GM23338 (cell line): ENCODE measurements at regions not wholly inside any gene's neighbourhood (a gene's known extent, or its start where the extent isn't known, plus 50 kb on each side); places are given as distances from the start of the nearest gene placed in this dataset.

Experiments
- ATAC-seq: fragments of 200-7000 bp; cut with Tn5 transposase; 3 replicates; pipeline ENCODE4 v1.9.1; 2020
- DNase-seq: peaks from one replicate; pipeline ENCODE4 v3.0.0-alpha.2; 2015; ENCODE audit warnings: low spot score
- H2AFZ ChIP-seq: fragments of 200-600 bp; sonication (generic); 2 replicates; pipeline ENCODE4 v1.8.0; 2016; ENCODE audit warnings: antibody characterized with exemption, mild to moderate bottlenecking, moderate library complexity
- H3F3A ChIP-seq: fragments of 200-600 bp; sonication (generic); replicated peaks from 2 replicates; pipeline ENCODE4 v1.8.0; 2017; ENCODE audit warnings: antibody characterized with exemption, mixed run types, low read depth
- H3K27ac ChIP-seq: fragments of 200-600 bp; sonication (generic); 2 replicates; pipeline ENCODE4 v1.6.1; 2016; ENCODE audit warnings: low read depth
- H3K27me3 ChIP-seq: fragments of 200-600 bp; sonication (generic); 2 replicates; pipeline ENCODE4 v1.8.0; 2016; ENCODE audit warnings: mild to moderate bottlenecking, mixed run types, moderate library complexity; ENCODE audit not compliant: insufficient read depth
- H3K36me3 ChIP-seq: fragments of 200-600 bp; sonication (generic); 2 replicates; pipeline ENCODE4 v1.8.0; 2016; ENCODE audit warnings: mild to moderate bottlenecking; ENCODE audit not compliant: insufficient read depth
- H3K4me1 ChIP-seq: fragments of 200-600 bp; sonication (generic); 2 replicates; pipeline ENCODE4 v1.8.0; 2016; ENCODE audit warnings: mild to moderate bottlenecking, moderate library complexity; ENCODE audit not compliant: insufficient read depth
- H3K4me2 ChIP-seq: fragments of 200-600 bp; sonication (generic); 2 replicates; pipeline ENCODE4 v1.7.1; 2017; ENCODE audit warnings: mixed run types
- H3K4me3 ChIP-seq: fragments of 200-600 bp; sonication (generic); 2 replicates; pipeline ENCODE4 v1.6.1; 2016; ENCODE audit warnings: mixed run types
- H3K79me2 ChIP-seq: fragments of 200-600 bp; sonication (generic); replicated peaks from 2 replicates; pipeline ENCODE4 v1.8.0; 2017; ENCODE audit warnings: mild to moderate bottlenecking; ENCODE audit not compliant: insufficient read depth
- H3K9me2 ChIP-seq: fragments of 200-600 bp; sonication (generic); 2 replicates; pipeline ENCODE4 v1.8.0; 2017; ENCODE audit not compliant: insufficient read depth
- H4K20me1 ChIP-seq: fragments of 200-600 bp; sonication (generic); replicated peaks from 2 replicates; pipeline ENCODE4 v1.8.0; 2017; ENCODE audit warnings: mild to moderate bottlenecking; ENCODE audit not compliant: insufficient read depth
- H3K27ac Mint-ChIP-seq: 2 replicates; pipeline ENCODE4 v1.8.0; 2020; ENCODE audit warnings: inconsistent platforms, mild to moderate bottlenecking, moderate library complexity, mixed read lengths
- H3K27me3 Mint-ChIP-seq: 3 replicates; pipeline ENCODE4 v1.8.0; 2022; ENCODE audit warnings: low read depth, mild to moderate bottlenecking, moderate library complexity, mixed read lengths, inconsistent platforms; ENCODE audit not compliant: insufficient read depth, poor library complexity
- H3K36me3 Mint-ChIP-seq: 3 replicates; pipeline ENCODE4 v1.8.0; 2021; ENCODE audit warnings: low read depth, mild to moderate bottlenecking, inconsistent platforms, moderate library complexity, mixed read lengths
- H3K4me1 Mint-ChIP-seq: 3 replicates; pipeline ENCODE4 v1.8.0; 2020; ENCODE audit warnings: mild to moderate bottlenecking, inconsistent platforms, mixed read lengths
- H3K4me3 Mint-ChIP-seq: 3 replicates; pipeline ENCODE4 v1.8.0; 2021; ENCODE audit warnings: moderate library complexity, mild to moderate bottlenecking, inconsistent platforms, mixed read lengths
- H3K9me3 Mint-ChIP-seq: 3 replicates; pipeline ENCODE4 v1.8.0; 2020; ENCODE audit warnings: moderate library complexity, mild to moderate bottlenecking, inconsistent platforms, mixed read lengths
- CTCF ChIP-seq, 2 experiments: fragments of 200-600 bp in 1 of 2; sonication (generic) in 1 of 2; conservative IDR thresholded peaks; 2 replicates each; pipeline versions ENCODE4 v1.5.1 to v1.6.1; 2016 to 2017; ENCODE audit warnings: antibody characterized with exemption in 2 of 2, low read depth in 2 of 2, mild to moderate bottlenecking in 2 of 2, moderate library complexity in 1 of 2
- EZH2 ChIP-seq: fragments of 200-600 bp; sonication (generic); IDR thresholded peaks from one replicate; pipeline ENCODE4 v1.8.0; 2017; ENCODE audit warnings: antibody characterized with exemption, mild to moderate bottlenecking, low read depth; ENCODE audit not compliant: unreplicated experiment
- JUNB ChIP-seq: IDR thresholded peaks from one replicate; pipeline ENCODE4 v1.6.1; 2016; ENCODE audit warnings: antibody characterized with exemption; ENCODE audit not compliant: unreplicated experiment
- STAT1 ChIP-seq: IDR thresholded peaks from one replicate; pipeline ENCODE4 v1.6.1; 2016; ENCODE audit warnings: antibody characterized with exemption; ENCODE audit not compliant: unreplicated experiment
- ZNF331 ChIP-seq: fragments of 250-450 bp; sonication (Bioruptor Pico); IDR thresholded peaks from 2 replicates; pipeline ENCODE4 v1.5.0; 2020; ENCODE audit warnings: low read depth, mild to moderate bottlenecking, moderate library complexity
- TF ChIP-seq, protein P1 (sequence below): fragments of 250-450 bp; sonication (Bioruptor Pico); IDR thresholded peaks from 2 replicates; pipeline ENCODE4 v1.5.0; 2020; ENCODE audit warnings: mild to moderate bottlenecking, moderate library complexity
- TF ChIP-seq, protein P2 (sequence below): IDR thresholded peaks from 2 replicates; pipeline ENCODE4 v1.6.1; 2016; ENCODE audit warnings: antibody characterized with exemption

GRCh38 chr6:90793771-90794170 lies 206.9 kb upstream of the MAP3K7 start (continued):
- TF ChIP-seq, protein P1, sequence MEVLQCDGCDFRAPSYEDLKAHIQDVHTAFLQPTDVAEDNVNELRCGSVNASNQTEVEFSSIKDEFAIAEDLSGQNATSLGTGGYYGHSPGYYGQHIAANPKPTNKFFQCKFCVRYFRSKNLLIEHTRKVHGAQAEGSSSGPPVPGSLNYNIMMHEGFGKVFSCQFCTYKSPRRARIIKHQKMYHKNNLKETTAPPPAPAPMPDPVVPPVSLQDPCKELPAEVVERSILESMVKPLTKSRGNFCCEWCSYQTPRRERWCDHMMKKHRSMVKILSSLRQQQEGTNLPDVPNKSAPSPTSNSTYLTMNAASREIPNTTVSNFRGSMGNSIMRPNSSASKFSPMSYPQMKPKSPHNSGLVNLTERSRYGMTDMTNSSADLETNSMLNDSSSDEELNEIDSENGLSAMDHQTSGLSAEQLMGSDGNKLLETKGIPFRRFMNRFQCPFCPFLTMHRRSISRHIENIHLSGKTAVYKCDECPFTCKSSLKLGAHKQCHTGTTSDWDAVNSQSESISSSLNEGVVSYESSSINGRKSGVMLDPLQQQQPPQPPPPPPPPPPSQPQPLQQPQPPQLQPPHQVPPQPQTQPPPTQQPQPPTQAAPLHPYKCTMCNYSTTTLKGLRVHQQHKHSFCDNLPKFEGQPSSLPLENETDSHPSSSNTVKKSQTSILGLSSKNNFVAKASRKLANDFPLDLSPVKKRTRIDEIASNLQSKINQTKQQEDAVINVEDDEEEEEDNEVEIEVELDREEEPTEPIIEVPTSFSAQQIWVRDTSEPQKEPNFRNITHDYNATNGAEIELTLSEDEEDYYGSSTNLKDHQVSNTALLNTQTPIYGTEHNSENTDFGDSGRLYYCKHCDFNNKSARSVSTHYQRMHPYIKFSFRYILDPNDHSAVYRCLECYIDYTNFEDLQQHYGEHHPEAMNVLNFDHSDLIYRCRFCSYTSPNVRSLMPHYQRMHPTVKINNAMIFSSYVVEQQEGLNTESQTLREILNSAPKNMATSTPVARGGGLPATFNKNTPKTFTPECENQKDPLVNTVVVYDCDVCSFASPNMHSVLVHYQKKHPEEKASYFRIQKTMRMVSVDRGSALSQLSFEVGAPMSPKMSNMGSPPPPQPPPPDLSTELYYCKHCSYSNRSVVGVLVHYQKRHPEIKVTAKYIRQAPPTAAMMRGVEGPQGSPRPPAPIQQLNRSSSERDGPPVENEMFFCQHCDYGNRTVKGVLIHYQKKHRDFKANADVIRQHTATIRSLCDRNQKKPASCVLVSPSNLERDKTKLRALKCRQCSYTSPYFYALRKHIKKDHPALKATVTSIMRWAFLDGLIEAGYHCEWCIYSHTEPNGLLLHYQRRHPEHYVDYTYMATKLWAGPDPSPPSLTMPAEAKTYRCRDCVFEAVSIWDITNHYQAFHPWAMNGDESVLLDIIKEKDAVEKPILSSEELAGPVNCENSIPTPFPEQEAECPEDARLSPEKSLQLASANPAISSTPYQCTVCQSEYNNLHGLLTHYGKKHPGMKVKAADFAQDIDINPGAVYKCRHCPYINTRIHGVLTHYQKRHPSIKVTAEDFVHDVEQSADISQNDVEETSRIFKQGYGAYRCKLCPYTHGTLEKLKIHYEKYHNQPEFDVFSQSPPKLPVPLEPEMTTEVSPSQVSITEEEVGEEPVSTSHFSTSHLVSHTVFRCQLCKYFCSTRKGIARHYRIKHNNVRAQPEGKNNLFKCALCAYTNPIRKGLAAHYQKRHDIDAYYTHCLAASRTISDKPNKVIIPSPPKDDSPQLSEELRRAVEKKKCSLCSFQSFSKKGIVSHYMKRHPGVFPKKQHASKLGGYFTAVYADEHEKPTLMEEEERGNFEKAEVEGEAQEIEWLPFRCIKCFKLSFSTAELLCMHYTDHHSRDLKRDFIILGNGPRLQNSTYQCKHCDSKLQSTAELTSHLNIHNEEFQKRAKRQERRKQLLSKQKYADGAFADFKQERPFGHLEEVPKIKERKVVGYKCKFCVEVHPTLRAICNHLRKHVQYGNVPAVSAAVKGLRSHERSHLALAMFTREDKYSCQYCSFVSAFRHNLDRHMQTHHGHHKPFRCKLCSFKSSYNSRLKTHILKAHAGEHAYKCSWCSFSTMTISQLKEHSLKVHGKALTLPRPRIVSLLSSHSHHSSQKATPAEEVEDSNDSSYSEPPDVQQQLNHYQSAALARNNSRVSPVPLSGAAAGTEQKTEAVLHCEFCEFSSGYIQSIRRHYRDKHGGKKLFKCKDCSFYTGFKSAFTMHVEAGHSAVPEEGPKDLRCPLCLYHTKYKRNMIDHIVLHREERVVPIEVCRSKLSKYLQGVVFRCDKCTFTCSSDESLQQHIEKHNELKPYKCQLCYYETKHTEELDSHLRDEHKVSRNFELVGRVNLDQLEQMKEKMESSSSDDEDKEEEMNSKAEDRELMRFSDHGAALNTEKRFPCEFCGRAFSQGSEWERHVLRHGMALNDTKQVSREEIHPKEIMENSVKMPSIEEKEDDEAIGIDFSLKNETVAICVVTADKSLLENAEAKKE (CRISPR knock-in tag) = no peak

DNA sequence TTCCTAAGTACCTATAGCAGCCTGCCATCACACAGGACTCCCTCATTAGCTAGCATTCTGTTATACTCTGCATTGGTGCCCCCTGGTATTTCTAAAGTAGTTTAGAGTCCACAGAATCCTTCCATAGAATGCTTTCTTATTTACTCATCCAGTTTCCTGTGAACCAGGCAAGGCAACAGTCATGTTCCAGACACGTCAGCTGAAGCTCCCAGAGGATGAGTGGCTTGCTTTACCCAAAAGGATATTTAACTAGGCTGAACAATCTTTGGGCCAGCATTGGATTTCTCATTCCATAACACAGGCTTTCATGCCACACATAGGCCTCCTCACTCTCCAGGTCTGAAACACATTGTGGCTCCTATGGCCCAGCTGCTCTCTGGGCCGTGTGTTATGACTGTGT lies 203.8 kb upstream of the MAP3K7 start:
- Histone ChIP-seq H3K27me3 (no peaks in the 10 kb centered on the region), H3K79me2 (no peaks in the 10 kb centered on the region), H4K20me1 (no peaks in the 10 kb centered on the region), H3K4me1 (peaks cover 27% of the 10 kb centered on the region), H3K4me3 (no peak overlapping the region), H3K4me2 (no peak overlapping the region), H3F3A (no peaks in the 10 kb centered on the region), H3K27ac (no peak overlapping the region), H2AFZ (peak overlapping the region; percentile 80), H3K9me2 (0 out of 2 replicates have a peak, but pooled peaks cover 3% of the 10 kb centered on the region), H3K36me3 (no peaks in the 10 kb centered on the region)
- peaks cover 29% of the 10 kb centered on the region for H3K4me1 Mint-ChIP-seq
- DNase-seq = no peak
- H3K36me3 Mint-ChIP-seq = no peaks in the 10 kb centered on the region
- H3K9me3 Mint-ChIP-seq = no peaks in the 10 kb centered on the region
- no peak for ATAC-seq
- H3K4me3 Mint-ChIP-seq = no peak overlapping the region
- no peaks in the 10 kb centered on the region for H3K27me3 Mint-ChIP-seq
- H3K27ac Mint-ChIP-seq = no peak overlapping the region
- TF ChIP-seq EZH2 = no peak
- no peak for TF ChIP-seq CTCF (conservative IDR thresholded peaks at IDR 0.05; ENCODE audit: low read depth in 2 of 2)
- TF ChIP-seq ZNF331 (CRISPR knock-in tag) = no peak
- TF ChIP-seq JUNB = no peak
- TF ChIP-seq STAT1 = no peak
- TF ChIP-seq, protein P1 (CRISPR knock-in tag) = no peak
- TF ChIP-seq, protein P2, sequence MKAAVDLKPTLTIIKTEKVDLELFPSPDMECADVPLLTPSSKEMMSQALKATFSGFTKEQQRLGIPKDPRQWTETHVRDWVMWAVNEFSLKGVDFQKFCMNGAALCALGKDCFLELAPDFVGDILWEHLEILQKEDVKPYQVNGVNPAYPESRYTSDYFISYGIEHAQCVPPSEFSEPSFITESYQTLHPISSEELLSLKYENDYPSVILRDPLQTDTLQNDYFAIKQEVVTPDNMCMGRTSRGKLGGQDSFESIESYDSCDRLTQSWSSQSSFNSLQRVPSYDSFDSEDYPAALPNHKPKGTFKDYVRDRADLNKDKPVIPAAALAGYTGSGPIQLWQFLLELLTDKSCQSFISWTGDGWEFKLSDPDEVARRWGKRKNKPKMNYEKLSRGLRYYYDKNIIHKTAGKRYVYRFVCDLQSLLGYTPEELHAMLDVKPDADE = no peak
